HepG2 (cell line): ENCODE measurements at regions not wholly inside any gene's neighbourhood (a gene's known extent, or its start where the extent isn't known, plus 50 kb on each side); places are given as distances from the start of the nearest gene placed in this dataset.

Experiments
- ATAC-seq: fragments of 200-7000 bp; cut with Tn5 transposase; 3 replicates; pipeline ENCODE4 v1.9.1; 2020; ENCODE audit warnings: mild to moderate bottlenecking, moderate library complexity
- BruUV-seq: library from RNA; stranded (reverse); fragments of 400-500 nt; replicated peaks from 2 replicates; lab custom pipeline; 2021; lab: Mats Ljungman, UMichigan
- CTCF ChIA-PET: fragments of 300-600 bp; formaldehyde crosslinking; extraction: SDS; loops from one replicate; lab custom pipeline; 2021; ENCODE audit warnings: low total read pairs, inconsistent platforms, low intra/inter-chr PET ratio; lab: Yijun Ruan, JAX
- POLR2A ChIA-PET: fragments of 350-600 bp; sonication (Branson Sonifier 250); formaldehyde crosslinking; loops from one replicate; lab custom pipeline; 2020; ENCODE audit warnings: antibody characterized with exemption, inconsistent platforms; lab: Yijun Ruan, JAX
- DNase-seq: peaks from one replicate; pipeline ENCODE4 v3.0.0-alpha.2; 2015; ENCODE audit warnings: low spot score
- FAIRE-seq: peaks from 3 replicates; lab custom pipeline; 2011; peaks lifted over from hg19 to GRCh38; lab: Jason Lieb, UNC
- H2AFZ ChIP-seq: one replicate; pipeline ENCODE4 v1.6.1; 2011; ENCODE audit warnings: low read length, inconsistent platforms
- H3K27ac ChIP-seq: fragments of 300-600 bp; 3 replicates; pipeline ENCODE4 v1.8.0; 2011; ENCODE audit warnings: mixed run types, mild to moderate bottlenecking, mixed read lengths, low read length, inconsistent platforms; ENCODE audit not compliant: insufficient read depth; ENCODE audit errors: extremely low read length
- H3K27me3 ChIP-seq, 2 experiments: fragments of 200-600 bp in 1 of 2; 2 replicates in 1 of 2; 3 replicates in 1 of 2; pipeline versions ENCODE4 v1.6.0 to v1.8.0; 2011; ENCODE audit warnings: low read length in 2 of 2, mild to moderate bottlenecking in 2 of 2, moderate library complexity in 2 of 2, inconsistent platforms in 1 of 2; ENCODE audit not compliant: insufficient read depth in 2 of 2, control insufficient read depth in 1 of 2
- H3K36me3 ChIP-seq, 2 experiments: fragments of 200-600 bp in 1 of 2; replicated peaks in 1 of 2; 2 replicates in 1 of 2; 3 replicates in 1 of 2; pipeline versions ENCODE4 v1.5.1 to v1.8.0; 2011; ENCODE audit warnings: low read length in 2 of 2, inconsistent platforms in 1 of 2; ENCODE audit not compliant: insufficient read depth in 2 of 2, control insufficient read depth in 1 of 2
- H3K4me1 ChIP-seq: 2 replicates; pipeline ENCODE4 v1.5.1; 2012; ENCODE audit warnings: low read length, inconsistent platforms; ENCODE audit not compliant: insufficient read depth
- H3K4me2 ChIP-seq: 2 replicates; pipeline ENCODE4 v1.6.0; 2011; ENCODE audit warnings: low read depth, low read length, inconsistent platforms
- H3K4me3 ChIP-seq, 3 experiments: fragments of 200-600 bp in 1 of 3; sonication (generic), shearing (Covaris generic) in 1 of 3; replicated peaks in 1 of 3; 2 replicates each; pipeline ENCODE4 v1.5.1; 2011 to 2016; ENCODE audit warnings: low read length in 3 of 3, inconsistent platforms in 2 of 3, low read depth in 2 of 3, mild to moderate bottlenecking in 2 of 3, control low read depth in 1 of 3, mixed read lengths in 1 of 3; ENCODE audit not compliant: insufficient read depth in 1 of 3
- H3K79me2 ChIP-seq: one replicate; pipeline ENCODE4 v1.6.1; 2011; ENCODE audit warnings: low read length, inconsistent platforms; ENCODE audit not compliant: insufficient read depth
- H3K9ac ChIP-seq: 2 replicates; pipeline ENCODE4 v1.6.0; 2011; ENCODE audit warnings: mild to moderate bottlenecking, low read depth, low read length, inconsistent platforms; ENCODE audit not compliant: insufficient read depth
- H3K9me3 ChIP-seq: 2 replicates; pipeline ENCODE4 v1.5.1; 2012; ENCODE audit warnings: mild to moderate bottlenecking, low read length
- H4K20me1 ChIP-seq: 2 replicates; pipeline ENCODE4 v1.6.0; 2011; ENCODE audit warnings: inconsistent platforms, mild to moderate bottlenecking, low read length, moderate library complexity; ENCODE audit not compliant: insufficient read depth
- ETV6 ChIP-seq: sonication (generic); formaldehyde crosslinking; conservative IDR thresholded peaks from 2 replicates; pipeline ENCODE4 v1.4.0; 2020; ENCODE audit warnings: missing genetic modification reagents
- FOSL2 ChIP-seq: sonication (generic); formaldehyde crosslinking; IDR thresholded peaks from 2 replicates; pipeline ENCODE4 v1.4.0; 2020; ENCODE audit warnings: missing genetic modification reagents
- MIER2 ChIP-seq: IDR thresholded peaks from 2 replicates; pipeline ENCODE4 v1.6.1; 2016; ENCODE audit warnings: missing biosample characterization, missing genetic modification reagents
- NKX3-1 ChIP-seq: sonication (generic); formaldehyde crosslinking; IDR thresholded peaks from 2 replicates; pipeline ENCODE4 v1.5.0; 2020; ENCODE audit warnings: missing genetic modification reagents
- NRL ChIP-seq: sonication (generic); formaldehyde crosslinking; IDR thresholded peaks from 2 replicates; pipeline ENCODE4 v1.5.0; 2020; ENCODE audit warnings: missing genetic modification reagents, mild to moderate bottlenecking, moderate library complexity, borderline replicate concordance
- SALL1 ChIP-seq: sonication (generic); formaldehyde crosslinking; IDR thresholded peaks from 2 replicates; pipeline ENCODE4 v1.8.0; 2022; ENCODE audit warnings: mild to moderate bottlenecking, missing genetic modification reagents
- TOE1 ChIP-seq: sonication (generic); formaldehyde crosslinking; IDR thresholded peaks from 2 replicates; pipeline ENCODE4 v1.4.0; 2020; ENCODE audit warnings: mild to moderate bottlenecking, missing genetic modification reagents
- ZFP36 ChIP-seq: fragments of 150-350 bp; IDR thresholded peaks from 2 replicates; pipeline ENCODE4 v1.6.1; 2018; ENCODE audit warnings: borderline replicate concordance, low read length, low read depth; ENCODE audit not compliant: partially characterized antibody
- ZKSCAN1 ChIP-seq: fragments of 150-350 bp; IDR thresholded peaks from 2 replicates; pipeline ENCODE4 v1.6.1; 2014; ENCODE audit warnings: low read length
- ZNF33A ChIP-seq: sonication (generic); formaldehyde crosslinking; IDR thresholded peaks from 2 replicates; pipeline ENCODE4 v1.5.1; 2020; ENCODE audit warnings: missing genetic modification reagents, mild to moderate bottlenecking, moderate library complexity, borderline replicate concordance
- ZNF354B ChIP-seq: sonication (generic); formaldehyde crosslinking; IDR thresholded peaks from 2 replicates; pipeline ENCODE4 v1.8.0; 2022; ENCODE audit warnings: mild to moderate bottlenecking, missing genetic modification reagents
- ZNF670 ChIP-seq: sonication (generic); formaldehyde crosslinking; IDR thresholded peaks from 2 replicates; pipeline ENCODE4 v1.8.0; 2022; ENCODE audit warnings: mild to moderate bottlenecking, missing genetic modification reagents, borderline replicate concordance
- WGBS: methylation state at CpG from one replicate; pipeline ENCODE4 v1.1.6; 2017; ENCODE audit warnings: low lambda C conversion rate; 5-methylcytosine and 5-hydroxymethylcytosine counted together
- in situ Hi-C: cut with HindIII; loops from 2 replicates; pipeline ENCODE4 v1.10.0; 2017; ENCODE audit warnings: low pct_unique_long_range_greater_than_20kb; ENCODE audit not compliant: extremely low pct_ligation_motif_present
- intact Hi-C: fragments of 100-400 bp; cut with micrococcal nuclease; formaldehyde crosslinking; loops from one replicate; pipeline ENCODE4 v1.10.0; 2022; ENCODE audit not compliant: unreplicated experiment

- no TSS peak for BruUV-seq
- intact Hi-C loops (no loop called here), in situ Hi-C loops (no loop called here)
- ChIA-PET CTCF (no interaction called here), POLR2A (no interaction called here)
- Histone ChIP-seq H4K20me1 (no peaks in the 10 kb centered on the region), H3K4me3 (no peak overlapping the region), H3K4me2 (no peak overlapping the region), H3K27ac (no peak overlapping the region), H2AFZ (peak overlapping the region; percentile 1), H3K9ac (no peak overlapping the region), H3K36me3 (no peaks in the 10 kb centered on the region), H3K9me3 (peaks cover 9% of the 10 kb centered on the region; the same call in 1 of the 2 replicates), H3K27me3 (peaks cover 0 to 3% of the 10 kb centered on the region in 2 experiments; a peak in 1 of 5 replicates), H3K79me2 (no peaks in the 10 kb centered on the region), H3K4me1 (peaks cover 5% of the 10 kb centered on the region)
- TF ChIP-seq ZNF33A (CRISPR knock-in tag) (no peak), ZNF670 (CRISPR knock-in tag) (no peak), ZKSCAN1 (no peak), MIER2 (CRISPR knock-in tag) (no peak), ZFP36 (no peak), ETV6 (no peak), TOE1 (CRISPR knock-in tag) (no peak), NRL (CRISPR knock-in tag) (no peak), ZNF354B (CRISPR knock-in tag) (no peak), SALL1 (CRISPR knock-in tag) (no peak)
- DNase-seq = no peak
- FAIRE-seq = no peak
- 3% methylated on average over 4 of the region's 4 CpGs for WGBS
- ATAC-seq = no peak
Measured at GRCh38 chr4:26113339-26113940, 199.4 kb downstream of the SMIM20 start.

- no peaks in the 10 kb centered on the region for H3K36me3 ChIP-seq
- POLR2A ChIA-PET = no interaction called here
- intact Hi-C loops (no loop called here), in situ Hi-C loops (no loop called here)
- H3K27me3 ChIP-seq = peaks cover 0 to 3% of the 10 kb centered on the region in 2 experiments; a peak in 2 of 5 replicates
- H4K20me1 ChIP-seq = no peaks in the 10 kb centered on the region
- no peak overlapping the region for H3K27ac ChIP-seq
- H2AFZ ChIP-seq = no peak overlapping the region
- no peaks in the 10 kb centered on the region for H3K79me2 ChIP-seq
- no peak overlapping the region for H3K4me3 ChIP-seq
- ATAC-seq = no peak
- CTCF ChIA-PET = no interaction called here
- no peak for FAIRE-seq
- H3K4me1 ChIP-seq = peaks cover 31% of the 10 kb centered on the region
- 8% methylated on average over 4 of the region's 4 CpGs for WGBS
- H3K9ac ChIP-seq = no peak overlapping the region
- H3K9me3 ChIP-seq = peaks cover 9% of the 10 kb centered on the region; the same call in 1 of the 2 replicates
- no TSS peak for BruUV-seq
- no peak for DNase-seq
- TF ChIP-seq FOSL2 = 0 out of 2 replicates have a peak, but pooled peaks have one; percentile 6
- TF ChIP-seq NKX3-1 (CRISPR knock-in tag) = no peak
- no peak overlapping the region for H3K4me2 ChIP-seq
Measured at GRCh38 chr4:26116057-26116456, 202.0 kb downstream of the SMIM20 start.
